Epithelial cell of proximal tubule (primary cell): ENCODE measurements at regions not wholly inside any gene's neighbourhood (a gene's known extent, or its start where the extent isn't known, plus 50 kb on each side); places are given as distances from the start of the nearest gene placed in this dataset.

ENCODE experiments used
- DNase-seq: peaks from one replicate; pipeline ENCODE4 v3.0.0-alpha.2; 2011; ENCODE audit warnings: low read depth
- H3K4me3 ChIP-seq: 2 replicates; pipeline ENCODE4 v1.5.1; 2011; ENCODE audit warnings: low read depth, mild to moderate bottlenecking, low read length
- TF ChIP-seq, protein P1 (sequence below): conservative IDR thresholded peaks from 2 replicates; pipeline ENCODE4 v1.5.1; 2012; ENCODE audit warnings: low read depth, mild to moderate bottlenecking, low read length

- H3K4me3 ChIP-seq: no peak overlapping the region
- DNase-seq: no peak
Observed at GRCh38 chr13:22210134-22210930, 539.5 kb downstream of the FGF9 start.

GRCh38 chr13:22211876-22212275 lies 541.0 kb downstream of the FGF9 start:
- no peak overlapping the region for H3K4me3 ChIP-seq
- TF ChIP-seq, protein P1, sequence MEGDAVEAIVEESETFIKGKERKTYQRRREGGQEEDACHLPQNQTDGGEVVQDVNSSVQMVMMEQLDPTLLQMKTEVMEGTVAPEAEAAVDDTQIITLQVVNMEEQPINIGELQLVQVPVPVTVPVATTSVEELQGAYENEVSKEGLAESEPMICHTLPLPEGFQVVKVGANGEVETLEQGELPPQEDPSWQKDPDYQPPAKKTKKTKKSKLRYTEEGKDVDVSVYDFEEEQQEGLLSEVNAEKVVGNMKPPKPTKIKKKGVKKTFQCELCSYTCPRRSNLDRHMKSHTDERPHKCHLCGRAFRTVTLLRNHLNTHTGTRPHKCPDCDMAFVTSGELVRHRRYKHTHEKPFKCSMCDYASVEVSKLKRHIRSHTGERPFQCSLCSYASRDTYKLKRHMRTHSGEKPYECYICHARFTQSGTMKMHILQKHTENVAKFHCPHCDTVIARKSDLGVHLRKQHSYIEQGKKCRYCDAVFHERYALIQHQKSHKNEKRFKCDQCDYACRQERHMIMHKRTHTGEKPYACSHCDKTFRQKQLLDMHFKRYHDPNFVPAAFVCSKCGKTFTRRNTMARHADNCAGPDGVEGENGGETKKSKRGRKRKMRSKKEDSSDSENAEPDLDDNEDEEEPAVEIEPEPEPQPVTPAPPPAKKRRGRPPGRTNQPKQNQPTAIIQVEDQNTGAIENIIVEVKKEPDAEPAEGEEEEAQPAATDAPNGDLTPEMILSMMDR: no peak
- DNase-seq: no peak

More at GRCh38 chr13:22210134-22210930, 539.5 kb downstream of the FGF9 start:
- TF ChIP-seq, protein P1: no peak

GRCh38 chr13:22212576-22212975 lies 541.7 kb downstream of the FGF9 start:
- DNase-seq: no peak
- H3K4me3 ChIP-seq: no peak overlapping the region
- TF ChIP-seq, protein P1: no peak

DNA sequence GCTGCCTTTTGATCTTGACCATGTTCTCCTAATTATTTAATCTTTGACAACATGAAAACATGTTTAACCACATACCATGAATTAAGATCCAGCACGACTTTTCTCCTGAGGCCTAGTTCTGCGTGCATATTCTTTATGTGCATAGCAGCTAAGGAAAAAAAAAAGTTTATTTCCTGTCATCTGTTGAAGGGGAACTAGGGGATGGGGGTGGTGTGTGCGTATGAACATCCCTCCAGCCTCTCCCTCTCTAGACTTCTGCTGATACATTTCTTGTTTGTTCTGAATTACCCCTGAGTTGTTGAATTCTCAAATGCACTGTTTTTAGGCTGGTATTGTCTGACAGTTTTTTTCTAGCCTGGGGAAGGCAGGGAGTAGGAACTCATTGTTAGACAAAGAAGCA lies 543.3 kb downstream of the FGF9 start:
- DNase-seq: no peak
- TF ChIP-seq, protein P1: no peak
- no peak overlapping the region for H3K4me3 ChIP-seq

- TF ChIP-seq, protein P1: no peak
- DNase-seq: no peak
Observed at GRCh38 chr13:22218797-22219196, 547.9 kb downstream of the FGF9 start.

GRCh38 chr13:22219709-22220108 lies 548.8 kb downstream of the FGF9 start:
- DNase-seq: no peak
- no peak overlapping the region for H3K4me3 ChIP-seq
- TF ChIP-seq, protein P1: no peak

More at GRCh38 chr13:22218797-22219196, 547.9 kb downstream of the FGF9 start:
- no peak overlapping the region for H3K4me3 ChIP-seq
